HG02798 (cell line): ENCODE measurements at regions not wholly inside any gene's neighbourhood (a gene's known extent, or its start where the extent isn't known, plus 50 kb on each side); places are given as distances from the start of the nearest gene placed in this dataset.
"Not testable (repeated sequence)": the region's sequence is repeated elsewhere in the genome, so short reads cannot be mapped to it uniquely, and the experiment has no call there.

ENCODE experiments used
- ATAC-seq: cut with Tn5 transposase; IDR thresholded peaks from one replicate; pipeline ENCODE4 v1.9.1; 2021; ENCODE audit warnings: mild to moderate bottlenecking; ENCODE audit not compliant: unreplicated experiment, poor library complexity

GRCh38 chr10:131816157-131816775 is 84.5 kb upstream of the PPP2R2D start:
- ATAC-seq: no peak

GRCh38 chr10:131816941-131817700 is 83.7 kb upstream of the PPP2R2D start:
- no peak for ATAC-seq

GRCh38 chr10:131817866-131818509 is 82.8 kb upstream of the PPP2R2D start:
- ATAC-seq: no peak

- no peak for ATAC-seq
Measured at GRCh38 chr10:131818510-131819234, 82.1 kb upstream of the PPP2R2D start.

GRCh38 chr10:131819241-131820072 is 81.4 kb upstream of the PPP2R2D start:
- no peak for ATAC-seq

GRCh38 chr10:131820626-131821025 is 80.2 kb upstream of the PPP2R2D start:
- ATAC-seq: no peak

- ATAC-seq: no peak
Measured at GRCh38 chr10:131821378-131822012, 79.3 kb upstream of the PPP2R2D start.

- no peak for ATAC-seq
Measured at GRCh38 chr10:131822013-131822691, 78.7 kb upstream of the PPP2R2D start.

- no peak for ATAC-seq
Measured at GRCh38 chr10:131822692-131823245, 78.0 kb upstream of the PPP2R2D start.

- not testable (repeated sequence) for ATAC-seq
Measured at GRCh38 chr10:131823601-131824099, 77.2 kb upstream of the PPP2R2D start.

GRCh38 chr10:131824371-131825149 is 76.2 kb upstream of the PPP2R2D start:
- ATAC-seq: no peak

GRCh38 chr10:131825150-131825848 is 75.5 kb upstream of the PPP2R2D start:
- ATAC-seq: no peak

GRCh38 chr10:131825960-131826650 is 74.7 kb upstream of the PPP2R2D start:
- no peak for ATAC-seq

- no peak for ATAC-seq
Measured at GRCh38 chr10:131829156-131829930, 71.5 kb upstream of the PPP2R2D start.

GRCh38 chr10:131830446-131831130 is 70.2 kb upstream of the PPP2R2D start:
- no peak for ATAC-seq
